ENCODE measurements at regions not wholly inside any gene's neighbourhood (a gene's known extent, or its start where the extent isn't known, plus 50 kb on each side); places are given as distances from the start of the nearest gene placed in this dataset.

- no peak overlapping the region for H3K4me3 ChIP-seq (ENCODE audit: low read depth, low read length)
- no peak for TF ChIP-seq CTCF (IDR thresholded peaks at IDR 0.05; ENCODE audit: low read depth, low read length)
- no peaks in the 10 kb centered on the region for H3K27me3 ChIP-seq (ENCODE audit: control insufficient read depth, insufficient read depth, low read length)
- no peak for DNase-seq (ENCODE audit: low read depth, low spot score)
- H3K27ac ChIP-seq (ENCODE audit: low read depth, low read length) = no peak overlapping the region
- ChIA-PET POLR2A (no interaction called here), CTCF (no interaction called here)
- H3K9me3 ChIP-seq (ENCODE audit: control insufficient read depth, insufficient read depth, low read length) = no peaks in the 10 kb centered on the region
These were observed 218.7 kb upstream of the S100G start for GRCh38 chrX:16431266-16431665.

- ChIA-PET CTCF (no interaction called here), POLR2A (no interaction called here)
These were observed 216.9 kb upstream of the S100G start for GRCh38 chrX:16433021-16433420.

GRCh38 chrX:16435399-16435986 is 214.5 kb upstream of the S100G start:
- H3K4me3 ChIP-seq (ENCODE audit: low read depth, low read length) = no peak overlapping the region
- no peaks in the 10 kb centered on the region for H3K9me3 ChIP-seq (ENCODE audit: control insufficient read depth, insufficient read depth, low read length)
- TF ChIP-seq CTCF (IDR thresholded peaks at IDR 0.05; ENCODE audit: low read depth, low read length) = no peak
- no peak overlapping the region for H3K27ac ChIP-seq (ENCODE audit: low read depth, low read length)
- ChIA-PET CTCF (interaction anchor here (1.1 to 2.0 kb wide), 5 partner anchors 31 to 313 kb away, joined by 5 to 16 read pairs (median 7); partner anchors contain the start of gene GRPR), POLR2A (no interaction called here)
- no peaks in the 10 kb centered on the region for H3K27me3 ChIP-seq (ENCODE audit: control insufficient read depth, insufficient read depth, low read length)
- no peak for DNase-seq (ENCODE audit: low read depth, low spot score)

More at GRCh38 chrX:16433021-16433420, 216.9 kb upstream of the S100G start:
- Histone ChIP-seq H3K27me3 (ENCODE audit: control insufficient read depth, insufficient read depth, low read length) (no peaks in the 10 kb centered on the region), H3K4me3 (ENCODE audit: low read depth, low read length) (no peak overlapping the region), H3K9me3 (ENCODE audit: control insufficient read depth, insufficient read depth, low read length) (no peaks in the 10 kb centered on the region), H3K27ac (ENCODE audit: low read depth, low read length) (no peak overlapping the region)
- no peak for TF ChIP-seq CTCF (IDR thresholded peaks at IDR 0.05; ENCODE audit: low read depth, low read length)
- no peak for DNase-seq (ENCODE audit: low read depth, low spot score)

- ChIA-PET CTCF (interaction anchor here (0.6 to 2.1 kb wide), 40 partner anchors 9 to 912 kb away, joined by 3 to 25 read pairs (median 5); partner anchors contain the start of gene GRPR), POLR2A (no interaction called here)
These were observed 213.4 kb upstream of the S100G start for GRCh38 chrX:16436348-16437188.

More at GRCh38 chrX:16436348-16437188, 213.4 kb upstream of the S100G start:
- Histone ChIP-seq H3K9me3 (ENCODE audit: control insufficient read depth, insufficient read depth, low read length) (no peaks in the 10 kb centered on the region), H3K27me3 (ENCODE audit: control insufficient read depth, insufficient read depth, low read length) (no peaks in the 10 kb centered on the region), H3K4me3 (ENCODE audit: low read depth, low read length) (no peak overlapping the region), H3K27ac (ENCODE audit: low read depth, low read length) (no peak overlapping the region)
- TF ChIP-seq CTCF (IDR thresholded peaks at IDR 0.05; ENCODE audit: low read depth, low read length) = peak; percentile 59
- DNase-seq (ENCODE audit: low read depth, low spot score) = no peak
